HG02973 (cell line): ENCODE measurements at regions not wholly inside any gene's neighbourhood (a gene's known extent, or its start where the extent isn't known, plus 50 kb on each side); places are given as distances from the start of the nearest gene placed in this dataset.

Source experiments
- ATAC-seq: cut with Tn5 transposase; IDR thresholded peaks from one replicate; pipeline ENCODE4 v1.9.1; 2021; ENCODE audit warnings: moderate library complexity; ENCODE audit not compliant: unreplicated experiment

DNA sequence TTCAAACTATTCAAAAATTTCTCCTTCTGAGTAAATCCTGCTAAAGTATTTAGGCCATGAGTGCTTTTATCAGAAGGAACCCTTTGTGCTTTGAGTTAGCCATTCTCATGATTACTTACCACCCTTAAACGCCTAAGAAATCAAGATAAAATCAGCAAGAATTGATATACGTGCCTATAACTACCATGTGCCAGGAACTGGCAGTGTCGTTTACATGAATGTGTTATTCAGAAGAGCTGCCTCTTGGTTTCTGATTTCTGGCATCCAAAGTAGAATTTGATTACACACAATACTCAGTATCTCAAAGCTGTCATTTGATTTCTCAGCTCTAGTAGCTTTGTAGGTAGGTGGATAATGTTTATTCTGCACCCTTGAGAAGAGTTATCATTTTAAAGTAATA lies 351.3 kb upstream of the CCDC54 start:
- no peak for ATAC-seq

DNA sequence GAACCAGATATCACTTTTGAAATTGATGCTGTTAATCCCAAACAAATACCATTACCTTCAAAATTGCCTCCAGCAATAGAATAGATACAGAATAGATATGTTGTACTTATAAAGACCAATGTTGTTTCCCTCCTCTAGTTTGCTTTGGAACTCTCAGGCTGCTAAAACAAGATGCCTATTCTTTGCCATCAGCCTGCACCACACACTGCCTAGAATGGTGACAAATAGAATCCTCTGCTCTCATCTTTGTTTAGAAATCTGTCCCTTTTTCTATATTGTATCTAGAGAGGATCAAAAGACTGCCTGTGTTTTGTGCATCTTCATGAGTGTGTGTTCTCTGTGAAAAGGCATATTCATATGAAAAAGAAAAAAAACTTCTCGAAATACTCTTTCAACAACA lies 349.2 kb upstream of the CCDC54 start:
- ATAC-seq = no peak

GRCh38 chr3:107028626-107029025 lies 348.6 kb upstream of the CCDC54 start:
- no peak for ATAC-seq

DNA sequence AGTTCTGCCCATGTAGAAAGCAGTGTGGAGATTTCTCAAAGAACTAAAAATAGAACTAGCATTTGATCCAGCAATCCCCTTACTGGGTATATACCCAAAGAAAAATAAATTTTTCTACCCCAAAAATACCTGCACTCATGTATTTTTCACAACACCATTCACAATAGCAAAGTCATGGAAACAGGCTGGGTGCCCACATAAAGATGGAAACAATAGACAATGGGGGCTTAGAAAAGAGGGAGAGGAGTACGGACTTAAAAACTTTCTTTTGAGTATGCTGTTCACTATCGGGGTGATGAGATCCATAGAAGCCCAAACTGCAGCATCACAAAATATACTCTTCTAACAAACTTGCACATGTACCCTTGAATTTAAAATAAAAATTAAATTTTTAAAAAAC lies 345.1 kb upstream of the CCDC54 start:
- no peak for ATAC-seq

GRCh38 chr3:107034142-107034541 lies 343.1 kb upstream of the CCDC54 start:
- no peak for ATAC-seq

GRCh38 chr3:107035176-107035575 lies 342.1 kb upstream of the CCDC54 start:
- no peak for ATAC-seq

- ATAC-seq = no peak
These were observed 332.6 kb upstream of the CCDC54 start for GRCh38 chr3:107044677-107045076.

DNA sequence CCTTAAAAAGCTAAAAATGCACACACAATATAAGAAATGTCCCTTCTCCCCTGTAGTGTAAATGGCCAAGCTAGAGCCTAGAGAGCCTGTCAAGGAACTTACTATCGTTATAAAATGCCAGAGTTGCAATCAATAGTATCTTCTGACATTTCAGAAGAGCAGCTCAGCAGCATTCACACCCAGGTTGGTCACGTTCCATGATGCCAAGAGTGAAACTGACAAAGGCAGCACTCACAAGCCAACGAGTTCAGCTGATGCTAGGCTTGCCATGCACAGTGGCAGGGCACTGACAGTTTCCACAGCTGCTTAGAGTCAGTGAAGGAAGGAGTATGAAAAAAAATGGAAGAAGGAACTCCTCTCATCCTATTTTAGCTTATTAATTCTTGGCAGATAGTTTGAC lies 331.4 kb upstream of the CCDC54 start:
- no peak for ATAC-seq

- no peak for ATAC-seq
These were observed 321.9 kb upstream of the CCDC54 start for GRCh38 chr3:107055181-107055942.

- ATAC-seq = no peak
These were observed 315.8 kb upstream of the CCDC54 start for GRCh38 chr3:107061466-107061865.

DNA sequence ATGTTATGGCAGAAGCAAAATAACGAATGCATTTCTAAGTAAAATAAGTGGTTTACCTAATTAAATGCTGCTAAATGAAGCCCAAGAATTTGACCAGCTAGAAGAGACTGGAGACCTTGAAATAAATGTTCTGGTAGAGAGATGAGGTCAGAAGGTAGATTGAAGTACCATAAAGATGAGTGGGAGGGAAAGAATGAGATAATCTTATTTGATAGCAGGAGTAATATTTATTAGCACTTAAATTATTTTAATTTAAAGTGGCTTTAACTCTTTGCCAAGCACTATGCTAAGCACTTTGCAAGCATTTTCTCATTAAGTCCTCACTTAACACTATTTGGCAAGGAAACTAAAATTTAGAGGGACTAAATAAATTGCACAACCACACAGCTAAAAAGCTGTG lies 314.9 kb upstream of the CCDC54 start:
- no peak for ATAC-seq

- no peak for ATAC-seq
These were observed 314.5 kb upstream of the CCDC54 start for GRCh38 chr3:107062787-107063186.

GRCh38 chr3:107063351-107063750 lies 313.9 kb upstream of the CCDC54 start:
- ATAC-seq = no peak

GRCh38 chr3:107064405-107065060 lies 312.7 kb upstream of the CCDC54 start:
- ATAC-seq = peak; percentile 90

DNA sequence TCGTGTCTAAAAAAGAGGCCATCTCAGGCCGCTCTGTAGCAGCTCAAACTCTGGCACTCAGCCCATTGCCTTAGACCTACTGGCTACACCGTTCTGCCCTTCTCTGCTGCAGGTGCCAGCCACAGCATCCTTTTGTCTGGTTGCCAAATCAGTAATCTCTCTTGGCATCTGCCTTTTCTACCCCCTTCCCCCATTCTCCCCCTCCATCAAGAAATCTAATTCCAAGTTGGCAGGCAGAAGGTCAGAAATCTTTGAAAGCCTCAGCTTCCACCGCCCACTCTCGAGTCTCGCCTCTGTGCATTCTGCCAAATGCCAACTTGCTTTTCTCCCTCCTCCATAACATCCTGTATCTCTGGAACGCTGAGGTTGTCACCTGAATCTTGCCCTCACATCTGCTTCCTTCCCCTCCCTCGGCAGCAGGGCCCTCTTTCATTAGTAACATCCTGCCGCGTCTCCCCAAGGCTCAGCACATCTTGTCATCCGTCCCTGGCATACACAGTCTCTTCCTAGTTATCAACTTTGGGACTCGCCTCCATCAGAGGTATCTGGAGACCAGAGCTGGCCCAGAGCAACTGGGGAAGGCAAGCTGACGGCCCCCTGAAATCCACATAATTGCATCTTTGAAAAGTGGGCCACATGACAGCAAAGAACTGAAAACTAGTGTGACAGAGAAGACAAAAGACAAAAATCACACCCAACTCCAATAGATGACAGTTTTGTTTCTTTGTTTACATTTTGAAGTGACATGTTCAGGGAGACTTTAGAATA lies 312.0 kb upstream of the CCDC54 start:
- ATAC-seq = no peak

GRCh38 chr3:107067421-107067820 lies 309.8 kb upstream of the CCDC54 start:
- ATAC-seq = no peak

DNA sequence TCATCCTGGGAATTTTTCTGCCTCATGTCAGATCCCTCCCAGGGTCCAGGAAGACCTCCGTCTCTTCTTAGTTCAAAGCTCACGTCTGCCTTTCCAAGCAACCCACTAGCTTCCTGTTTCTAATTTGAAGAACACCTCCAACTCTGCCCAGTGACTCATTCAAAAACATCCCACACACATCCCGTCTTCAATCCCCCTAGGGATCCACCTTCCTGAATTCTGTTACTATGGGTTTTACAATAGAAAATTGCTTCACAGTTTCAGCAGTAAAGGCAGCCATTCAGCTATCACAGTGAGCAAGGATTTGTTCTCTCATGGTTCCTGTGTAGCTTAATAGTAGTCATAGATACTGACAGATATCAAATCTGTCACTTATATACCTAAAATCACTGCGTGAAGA lies 308.3 kb upstream of the CCDC54 start:
- no peak for ATAC-seq

- ATAC-seq = no peak
These were observed 300.3 kb upstream of the CCDC54 start for GRCh38 chr3:107076946-107077345.

GRCh38 chr3:107077391-107077790 lies 299.8 kb upstream of the CCDC54 start:
- ATAC-seq = no peak

- no peak for ATAC-seq
These were observed 294.7 kb upstream of the CCDC54 start for GRCh38 chr3:107082527-107082926.

- no peak for ATAC-seq
These were observed 292.0 kb upstream of the CCDC54 start for GRCh38 chr3:107085261-107085660.

- no peak for ATAC-seq
These were observed 285.1 kb upstream of the CCDC54 start for GRCh38 chr3:107092121-107092520.
